ENCODE measurements at regions not wholly inside any gene's neighbourhood (a gene's known extent, or its start where the extent isn't known, plus 50 kb on each side); places are given as distances from the start of the nearest gene placed in this dataset.

- DNase-seq, result no peak
- Histone ChIP-seq H3K9me3 (no peaks in the 10 kb centered on the region), H3K4me3 (no peak overlapping the region), H3K36me3 (ENCODE audit: low read depth) (no peaks in the 10 kb centered on the region), H3K4me1 (ENCODE audit: low read depth) (no peaks in the 10 kb centered on the region)
- intact Hi-C loops (cut with DNase I, micrococcal nuclease), result no loop called here
- no peak for ATAC-seq
- TF ChIP-seq CTCF (IDR thresholded peaks at IDR 0.05), result no peak
These were observed 71.8 kb upstream of the RNF152 start for GRCh38 chr18:61964616-61965015.

- no peak for TF ChIP-seq CTCF (IDR thresholded peaks at IDR 0.05)
- intact Hi-C loops (cut with DNase I, micrococcal nuclease), result no loop called here
- ATAC-seq, result no peak
- Histone ChIP-seq H3K36me3 (ENCODE audit: low read depth) (no peaks in the 10 kb centered on the region), H3K9me3 (no peaks in the 10 kb centered on the region), H3K4me3 (no peak overlapping the region), H3K4me1 (ENCODE audit: low read depth) (no peaks in the 10 kb centered on the region)
- DNase-seq, result no peak
These were observed 70.9 kb upstream of the RNF152 start for GRCh38 chr18:61963705-61964104.

- no peaks in the 10 kb centered on the region for H3K36me3 ChIP-seq (ENCODE audit: low read depth)
- intact Hi-C loops (cut with DNase I, micrococcal nuclease), result no loop called here
- no peaks in the 10 kb centered on the region for H3K4me1 ChIP-seq (ENCODE audit: low read depth)
- H3K9me3 ChIP-seq, result no peaks in the 10 kb centered on the region
- DNase-seq (no peak), ATAC-seq (no peak)
- TF ChIP-seq CTCF (IDR thresholded peaks at IDR 0.05), result no peak
- no peak overlapping the region for H3K4me3 ChIP-seq
These were observed 65.2 kb upstream of the RNF152 start for GRCh38 chr18:61957801-61958516.

- H3K9me3 ChIP-seq, result no peaks in the 10 kb centered on the region
- DNase-seq, result no peak
- H3K4me1 ChIP-seq (ENCODE audit: low read depth), result no peaks in the 10 kb centered on the region
- intact Hi-C loops (cut with DNase I, micrococcal nuclease), result no loop called here
- TF ChIP-seq CTCF (IDR thresholded peaks at IDR 0.05), result no peak
- no peak for ATAC-seq
- no peaks in the 10 kb centered on the region for H3K36me3 ChIP-seq (ENCODE audit: low read depth)
- H3K4me3 ChIP-seq, result no peak overlapping the region
These were observed 62.8 kb upstream of the RNF152 start for GRCh38 chr18:61955644-61956043.

GRCh38 chr18:61954096-61954746, 61.4 kb upstream of the RNF152 start:
- DNase-seq, result no peak
- H3K36me3 ChIP-seq (ENCODE audit: low read depth), result no peaks in the 10 kb centered on the region
- no peaks in the 10 kb centered on the region for H3K9me3 ChIP-seq
- H3K4me3 ChIP-seq, result no peak overlapping the region
- TF ChIP-seq CTCF (IDR thresholded peaks at IDR 0.05), result no peak
- intact Hi-C loops (cut with DNase I, micrococcal nuclease), result no loop called here
- H3K4me1 ChIP-seq (ENCODE audit: low read depth), result no peaks in the 10 kb centered on the region
- ATAC-seq, result no peak

Measured in mucosa of descending colon (tissue), 3 donors.